ENCODE measurements at regions not wholly inside any gene's neighbourhood (a gene's known extent, or its start where the extent isn't known, plus 50 kb on each side); places are given as distances from the start of the nearest gene placed in this dataset.

- Histone ChIP-seq H3K36me3 (no peaks in the 10 kb centered on the region), H3K27ac (no peak overlapping the region), H3K27me3 (no peaks in the 10 kb centered on the region), H3K4me1 (no peaks in the 10 kb centered on the region), H3K9me3 (no peaks in the 10 kb centered on the region), H3K4me3 (no peak overlapping the region)
- DNase-seq (ENCODE audit: low spot score in 2 of 2) = no peak
- intact Hi-C loops (cut with DNase I) = no loop called here
- no peak for TF ChIP-seq CTCF (IDR thresholded peaks at IDR 0.05)
Measured at GRCh38 chr6:98627129-98627775, 207.1 kb upstream of the POU3F2 start.

- TF ChIP-seq CTCF (IDR thresholded peaks at IDR 0.05) = no peak
- H3K36me3 ChIP-seq = no peaks in the 10 kb centered on the region
- H3K27me3 ChIP-seq = no peaks in the 10 kb centered on the region
- no peak for DNase-seq (ENCODE audit: low spot score in 2 of 2)
- H3K27ac ChIP-seq = no peak overlapping the region
- no peaks in the 10 kb centered on the region for H3K9me3 ChIP-seq
- no peak overlapping the region for H3K4me3 ChIP-seq
- H3K4me1 ChIP-seq = no peaks in the 10 kb centered on the region
- intact Hi-C loops (cut with DNase I) = no loop called here
Measured at GRCh38 chr6:98633886-98634285, 200.5 kb upstream of the POU3F2 start.

GRCh38 chr6:98634569-98634968 lies 199.8 kb upstream of the POU3F2 start:
- H3K9me3 ChIP-seq = no peaks in the 10 kb centered on the region
- H3K4me3 ChIP-seq = no peak overlapping the region
- intact Hi-C loops (cut with DNase I) = no loop called here
- DNase-seq (ENCODE audit: low spot score in 2 of 2) = no peak
- H3K27me3 ChIP-seq = no peaks in the 10 kb centered on the region
- H3K36me3 ChIP-seq = no peaks in the 10 kb centered on the region
- no peak overlapping the region for H3K27ac ChIP-seq
- H3K4me1 ChIP-seq = no peaks in the 10 kb centered on the region
- no peak for TF ChIP-seq CTCF (IDR thresholded peaks at IDR 0.05)

- no peaks in the 10 kb centered on the region for H3K27me3 ChIP-seq
- H3K9me3 ChIP-seq = no peaks in the 10 kb centered on the region
- no peaks in the 10 kb centered on the region for H3K36me3 ChIP-seq
- H3K27ac ChIP-seq = no peak overlapping the region
- intact Hi-C loops (cut with DNase I) = no loop called here
- H3K4me1 ChIP-seq = no peaks in the 10 kb centered on the region
- no peak for TF ChIP-seq CTCF (IDR thresholded peaks at IDR 0.05)
- H3K4me3 ChIP-seq = no peak overlapping the region
- no peak for DNase-seq (ENCODE audit: low spot score in 2 of 2)
Measured at GRCh38 chr6:98635191-98635590, 199.2 kb upstream of the POU3F2 start.

- TF ChIP-seq CTCF (IDR thresholded peaks at IDR 0.05) = no peak
- H3K36me3 ChIP-seq = no peaks in the 10 kb centered on the region
- no peak overlapping the region for H3K4me3 ChIP-seq
- H3K27ac ChIP-seq = no peak overlapping the region
- no peak for DNase-seq (ENCODE audit: low spot score in 2 of 2)
- no peaks in the 10 kb centered on the region for H3K4me1 ChIP-seq
- intact Hi-C loops (cut with DNase I) = no loop called here
- no peaks in the 10 kb centered on the region for H3K27me3 ChIP-seq
- H3K9me3 ChIP-seq = no peaks in the 10 kb centered on the region
Measured at GRCh38 chr6:98636941-98637340, 197.4 kb upstream of the POU3F2 start.
